ENCODE measurements at regions not wholly inside any gene's neighbourhood (a gene's known extent, or its start where the extent isn't known, plus 50 kb on each side); places are given as distances from the start of the nearest gene placed in this dataset.

GRCh38 chr1:30540611-30541192, 182.7 kb downstream of the MATN1 start:
- Histone ChIP-seq H4K20me1 (ENCODE audit: control insufficient read depth, extremely low read depth, insufficient read depth, low read length) (no peaks in the 10 kb centered on the region), H3K27me3 (ENCODE audit: control insufficient read depth, extremely low read depth, insufficient read depth, low read length) (no peaks in the 10 kb centered on the region), H3K4me2 (ENCODE audit: control insufficient read depth, extremely low read depth, insufficient read depth, low read depth, low read length) (no peak overlapping the region), H3K9me3 (ENCODE audit: control insufficient read depth, low read depth, low read length) (no peaks in the 10 kb centered on the region), H3K9me1 (ENCODE audit: control insufficient read depth, extremely low read depth, insufficient read depth, low read length) (no peaks in the 10 kb centered on the region), H3K79me2 (ENCODE audit: control insufficient read depth, insufficient read depth, low read length) (no peaks in the 10 kb centered on the region), H3K27ac (ENCODE audit: control insufficient read depth, insufficient read depth, low read length) (no peak overlapping the region), H3K36me3 (ENCODE audit: control insufficient read depth in 2 of 2, extremely low read depth in 1 of 2, insufficient read depth in 2 of 2, low read length in 2 of 2) (no peaks in the 10 kb centered on the region), H2AFZ (ENCODE audit: control insufficient read depth, low read length) (no peak overlapping the region), H3K4me3 (ENCODE audit: control insufficient read depth in 2 of 3, extremely low read depth in 1 of 3, insufficient read depth in 2 of 3, low read depth in 1 of 3, low read length in 3 of 3) (no peak overlapping the region), H3K9ac (ENCODE audit: control insufficient read depth, extremely low read depth, insufficient read depth, low read length) (no peak overlapping the region), H3K4me1 (ENCODE audit: control insufficient read depth, extremely low read depth, insufficient read depth, low read length) (no peaks in the 10 kb centered on the region)
- no peak for FAIRE-seq
- no peak for TF ChIP-seq EZH2 (IDR thresholded peaks at IDR 0.05; ENCODE audit: low read length)
- TF ChIP-seq CTCF (optimal IDR thresholded peaks at IDR 0.05 in 1 of 3, IDR thresholded peaks at IDR 0.05 in 1 of 3, conservative IDR thresholded peaks at IDR 0.05 in 1 of 3; ENCODE audit: extremely low read depth in 1 of 3, insufficient read depth in 2 of 3, low read length in 3 of 3): no peak
- dilution Hi-C loops (cut with MboI; ENCODE audit: extremely low pct_ligation_motif_present, low sequenced_read_pairs): no loop called here
- no peak for DNase-seq (ENCODE audit: low read depth, low spot score)

- no peaks in the 10 kb centered on the region for H3K9me3 ChIP-seq (ENCODE audit: control insufficient read depth, low read depth, low read length)
- H3K27me3 ChIP-seq (ENCODE audit: control insufficient read depth, extremely low read depth, insufficient read depth, low read length): no peaks in the 10 kb centered on the region
- H3K4me2 ChIP-seq (ENCODE audit: control insufficient read depth, extremely low read depth, insufficient read depth, low read depth, low read length): no peak overlapping the region
- H4K20me1 ChIP-seq (ENCODE audit: control insufficient read depth, extremely low read depth, insufficient read depth, low read length): no peaks in the 10 kb centered on the region
- no peak overlapping the region for H3K4me3 ChIP-seq (ENCODE audit: control insufficient read depth in 2 of 3, extremely low read depth in 1 of 3, insufficient read depth in 2 of 3, low read depth in 1 of 3, low read length in 3 of 3)
- H3K79me2 ChIP-seq (ENCODE audit: control insufficient read depth, insufficient read depth, low read length): no peaks in the 10 kb centered on the region
- dilution Hi-C loops (cut with MboI; ENCODE audit: extremely low pct_ligation_motif_present, low sequenced_read_pairs): no loop called here
- no peaks in the 10 kb centered on the region for H3K9me1 ChIP-seq (ENCODE audit: control insufficient read depth, extremely low read depth, insufficient read depth, low read length)
- TF ChIP-seq EZH2 (IDR thresholded peaks at IDR 0.05; ENCODE audit: low read length) (no peak), CTCF (optimal IDR thresholded peaks at IDR 0.05 in 1 of 3, IDR thresholded peaks at IDR 0.05 in 1 of 3, conservative IDR thresholded peaks at IDR 0.05 in 1 of 3; ENCODE audit: extremely low read depth in 1 of 3, insufficient read depth in 2 of 3, low read length in 3 of 3) (no peak)
- H3K4me1 ChIP-seq (ENCODE audit: control insufficient read depth, extremely low read depth, insufficient read depth, low read length): no peaks in the 10 kb centered on the region
- H3K27ac ChIP-seq (ENCODE audit: control insufficient read depth, insufficient read depth, low read length): no peak overlapping the region
- DNase-seq (ENCODE audit: low read depth, low spot score) (no peak), FAIRE-seq (no peak)
- H3K9ac ChIP-seq (ENCODE audit: control insufficient read depth, extremely low read depth, insufficient read depth, low read length): no peak overlapping the region
- no peaks in the 10 kb centered on the region for H3K36me3 ChIP-seq (ENCODE audit: control insufficient read depth in 2 of 2, extremely low read depth in 1 of 2, insufficient read depth in 2 of 2, low read length in 2 of 2)
- H2AFZ ChIP-seq (ENCODE audit: control insufficient read depth, low read length): no peak overlapping the region
These were observed 183.5 kb downstream of the MATN1 start for GRCh38 chr1:30539884-30540283.

All from keratinocyte (primary cell).